Mesenchymal stem cell (in vitro differentiated cells and primary cell): ENCODE measurements at regions not wholly inside any gene's neighbourhood (a gene's known extent, or its start where the extent isn't known, plus 50 kb on each side); places are given as distances from the start of the nearest gene placed in this dataset.

ENCODE experiments used
- DNase-seq: peaks from one replicate; pipeline ENCODE4 v3.0.0-alpha.2; 2013
- H2AFZ ChIP-seq: one replicate; pipeline ENCODE4 v1.6.1; 2013; ENCODE audit warnings: low read depth, mild to moderate bottlenecking, control low read depth, inconsistent platforms, low read length, moderate library complexity
- H2AK5ac ChIP-seq: 2 replicates; pipeline ENCODE4 v1.6.1; 2013; ENCODE audit warnings: low read length, moderate library complexity, mild to moderate bottlenecking, inconsistent platforms; ENCODE audit not compliant: severe bottlenecking
- H2BK120ac ChIP-seq: one replicate; pipeline ENCODE4 v1.6.1; 2013; ENCODE audit warnings: low read depth, mild to moderate bottlenecking, inconsistent platforms, low read length, moderate library complexity
- H2BK12ac ChIP-seq, 2 experiments: one replicate each; pipeline ENCODE4 v1.6.1; 2013; ENCODE audit warnings: inconsistent platforms in 2 of 2, low read length in 2 of 2, mild to moderate bottlenecking in 2 of 2, moderate library complexity in 2 of 2, control low read depth in 1 of 2
- H2BK15ac ChIP-seq: one replicate; pipeline ENCODE4 v1.6.1; 2013; ENCODE audit warnings: mild to moderate bottlenecking, low read depth, inconsistent platforms; ENCODE audit not compliant: poor library complexity, severe bottlenecking
- H2BK5ac ChIP-seq: 2 replicates; pipeline ENCODE4 v1.6.1; 2013; ENCODE audit warnings: low read depth, mild to moderate bottlenecking, low read length, control low read depth, inconsistent platforms; ENCODE audit not compliant: poor library complexity, severe bottlenecking
- H3K14ac ChIP-seq, 2 experiments: one replicate each; pipeline ENCODE4 v1.6.1; 2013; ENCODE audit warnings: inconsistent platforms in 2 of 2, low read length in 2 of 2, control low read depth in 1 of 2, mild to moderate bottlenecking in 1 of 2, moderate library complexity in 1 of 2
- H3K18ac ChIP-seq, 2 experiments: one replicate each; pipeline ENCODE4 v1.6.1; 2013; ENCODE audit warnings: inconsistent platforms in 2 of 2, low read length in 2 of 2, control low read depth in 1 of 2, low read depth in 1 of 2, mild to moderate bottlenecking in 1 of 2
- H3K23ac ChIP-seq, 2 experiments: one replicate each; pipeline ENCODE4 v1.6.1; 2013; ENCODE audit warnings: inconsistent platforms in 2 of 2, low read length in 2 of 2, mild to moderate bottlenecking in 2 of 2, moderate library complexity in 2 of 2, control low read depth in 1 of 2
- H3K27ac ChIP-seq: 2 replicates; pipeline ENCODE4 v1.5.1; 2013; ENCODE audit warnings: mild to moderate bottlenecking, moderate library complexity, low read length, control low read depth, inconsistent platforms; ENCODE audit not compliant: poor library complexity, severe bottlenecking
- H3K27me3 ChIP-seq, 2 experiments: 2 replicates each; pipeline versions ENCODE4 v1.6.1 to v1.7.0; 2013; ENCODE audit warnings: low read length in 2 of 2, mild to moderate bottlenecking in 2 of 2, moderate library complexity in 2 of 2, control low read depth in 1 of 2, inconsistent platforms in 1 of 2; ENCODE audit not compliant: control insufficient read depth in 1 of 2, insufficient read depth in 1 of 2
- H3K36me3 ChIP-seq, 2 experiments: 2 replicates each; pipeline versions ENCODE4 v1.6.1 to v1.7.0; 2013; ENCODE audit warnings: low read length in 2 of 2, control low read depth in 1 of 2, inconsistent platforms in 1 of 2, low read depth in 1 of 2, mild to moderate bottlenecking in 1 of 2; ENCODE audit not compliant: insufficient read depth in 2 of 2, control insufficient read depth in 1 of 2
- H3K4ac ChIP-seq, 2 experiments: one replicate each; pipeline ENCODE4 v1.6.1; 2013; ENCODE audit warnings: inconsistent platforms in 2 of 2, low read length in 2 of 2, mild to moderate bottlenecking in 2 of 2, moderate library complexity in 2 of 2, control low read depth in 1 of 2, low read depth in 1 of 2
- H3K4me1 ChIP-seq: 2 replicates; pipeline ENCODE4 v1.6.1; 2013; ENCODE audit warnings: low read depth, low read length, control low read depth; ENCODE audit not compliant: control insufficient read depth, insufficient read depth
- H3K4me2 ChIP-seq: 2 replicates; pipeline ENCODE4 v1.6.1; 2013; ENCODE audit warnings: low read length, mild to moderate bottlenecking, inconsistent platforms; ENCODE audit not compliant: poor library complexity, severe bottlenecking
- H3K4me3 ChIP-seq, 2 experiments: 2 replicates each; pipeline versions ENCODE4 v1.5.1 to v1.7.0; 2013; ENCODE audit warnings: low read length in 2 of 2, mild to moderate bottlenecking in 2 of 2, control low read depth in 1 of 2, low read depth in 1 of 2; ENCODE audit not compliant: insufficient read depth in 1 of 2
- H3K79me1 ChIP-seq: replicated peaks from 2 replicates; pipeline ENCODE4 v1.6.1; 2013; ENCODE audit warnings: mild to moderate bottlenecking, control low read depth, low read length, inconsistent platforms; ENCODE audit not compliant: poor library complexity, severe bottlenecking
- H3K9ac ChIP-seq: 2 replicates; pipeline ENCODE4 v1.7.0; 2013; ENCODE audit warnings: mild to moderate bottlenecking, low read length, moderate library complexity
- H3K9me3 ChIP-seq: 2 replicates; pipeline ENCODE4 v1.7.0; 2013; ENCODE audit warnings: mild to moderate bottlenecking, low read length; ENCODE audit not compliant: control insufficient read depth
- H4K8ac ChIP-seq: one replicate; pipeline ENCODE4 v1.6.1; 2013; ENCODE audit warnings: inconsistent platforms, mild to moderate bottlenecking, low read length, moderate library complexity
- H4K91ac ChIP-seq: one replicate; pipeline ENCODE4 v1.6.1; 2013; ENCODE audit warnings: mild to moderate bottlenecking, low read length, inconsistent platforms
- WGBS: methylation state at CpG from one replicate; pipeline ENCODE4 v1.1.7; 2013; ENCODE audit warnings: mixed read lengths; 5-methylcytosine and 5-hydroxymethylcytosine counted together

- peaks cover 0 to 27% of the 10 kb centered on the region in 2 experiments for H3K27me3 ChIP-seq
- no peak overlapping the region for H4K8ac ChIP-seq
- no peak overlapping the region for H3K4me3 ChIP-seq
- H3K9ac ChIP-seq, result no peak overlapping the region
- no peak overlapping the region for H3K27ac ChIP-seq
- no peaks in the 10 kb centered on the region for H3K79me1 ChIP-seq
- no peaks in the 10 kb centered on the region for H3K9me3 ChIP-seq
- H2BK15ac ChIP-seq, result no peak overlapping the region
- 70% methylated on average over 8 of the region's 8 CpGs for WGBS
- no peak overlapping the region for H2AFZ ChIP-seq
- no peak overlapping the region for H4K91ac ChIP-seq
- no peak overlapping the region for H3K4me2 ChIP-seq
- H2BK120ac ChIP-seq, result no peak overlapping the region
- H2BK12ac ChIP-seq, result no peak overlapping the region
- H2BK5ac ChIP-seq, result no peak overlapping the region
- H3K14ac ChIP-seq, result no peak overlapping the region
- H3K18ac ChIP-seq, result no peak overlapping the region
- H3K4ac ChIP-seq, result no peak overlapping the region
- DNase-seq, result no peak
- H3K23ac ChIP-seq, result no peak overlapping the region
- H3K36me3 ChIP-seq, result no peaks in the 10 kb centered on the region
- no peak overlapping the region for H2AK5ac ChIP-seq
- H3K4me1 ChIP-seq, result no peaks in the 10 kb centered on the region
These were observed 95.1 kb upstream of the TMEM132E start for GRCh38 chr17:34484193-34484733.

- Histone ChIP-seq H2AK5ac (no peak overlapping the region), H3K4me3 (no peak overlapping the region), H3K27ac (no peak overlapping the region), H3K27me3 (peaks cover 0 to 18% of the 10 kb centered on the region in 2 experiments), H3K14ac (no peak overlapping the region), H2AFZ (no peak overlapping the region), H3K9me3 (no peaks in the 10 kb centered on the region), H4K8ac (no peak overlapping the region), H2BK12ac (no peak overlapping the region), H2BK5ac (no peak overlapping the region), H3K18ac (no peak overlapping the region), H4K91ac (no peak overlapping the region), H2BK120ac (no peak overlapping the region), H2BK15ac (no peak overlapping the region), H3K4me1 (no peaks in the 10 kb centered on the region), H3K79me1 (no peaks in the 10 kb centered on the region), H3K4me2 (no peak overlapping the region), H3K4ac (no peak overlapping the region), H3K23ac (no peak overlapping the region), H3K36me3 (no peaks in the 10 kb centered on the region), H3K9ac (no peak overlapping the region)
- no peak for DNase-seq
- WGBS, result 75% methylated on average over 7 of the region's 7 CpGs
These were observed 96.7 kb upstream of the TMEM132E start for GRCh38 chr17:34482730-34483129.

- DNase-seq, result no peak
- Histone ChIP-seq H3K4me1 (no peaks in the 10 kb centered on the region), H2AK5ac (no peak overlapping the region), H4K91ac (no peak overlapping the region), H3K4me3 (no peak overlapping the region), H3K27me3 (peaks cover 0 to 14% of the 10 kb centered on the region in 2 experiments), H2BK15ac (no peak overlapping the region), H3K4me2 (no peak overlapping the region), H3K9me3 (no peaks in the 10 kb centered on the region), H3K36me3 (no peaks in the 10 kb centered on the region), H3K79me1 (no peaks in the 10 kb centered on the region), H4K8ac (no peak overlapping the region), H3K27ac (no peak overlapping the region), H2BK12ac (no peak overlapping the region), H3K9ac (no peak overlapping the region), H2AFZ (no peak overlapping the region), H3K18ac (no peak overlapping the region), H2BK5ac (no peak overlapping the region), H3K14ac (no peak overlapping the region), H3K4ac (no peak overlapping the region), H2BK120ac (no peak overlapping the region), H3K23ac (no peak overlapping the region)
- WGBS, result 24% methylated on average over 1 of the region's 1 CpG
These were observed 97.6 kb upstream of the TMEM132E start for GRCh38 chr17:34481779-34482178.

- Histone ChIP-seq H2AFZ (no peak overlapping the region), H3K4me2 (no peak overlapping the region), H4K8ac (no peak overlapping the region), H3K27me3 (peaks cover 0 to 24% of the 10 kb centered on the region in 2 experiments), H3K27ac (no peak overlapping the region), H3K4ac (no peak overlapping the region), H2BK120ac (no peak overlapping the region), H3K36me3 (no peaks in the 10 kb centered on the region), H2AK5ac (no peak overlapping the region), H3K79me1 (no peaks in the 10 kb centered on the region), H3K9me3 (no peaks in the 10 kb centered on the region), H3K18ac (no peak overlapping the region), H2BK5ac (no peak overlapping the region), H3K9ac (no peak overlapping the region), H2BK15ac (no peak overlapping the region), H4K91ac (no peak overlapping the region), H2BK12ac (no peak overlapping the region), H3K23ac (no peak overlapping the region), H3K14ac (no peak overlapping the region), H3K4me1 (no peaks in the 10 kb centered on the region), H3K4me3 (no peak overlapping the region)
- 53% methylated on average over 6 of the region's 6 CpGs for WGBS
- no peak for DNase-seq
These were observed 100.0 kb upstream of the TMEM132E start for GRCh38 chr17:34479371-34479770.
